ENCODE measurements at regions not wholly inside any gene's neighbourhood (a gene's known extent, or its start where the extent isn't known, plus 50 kb on each side); places are given as distances from the start of the nearest gene placed in this dataset.

DNA sequence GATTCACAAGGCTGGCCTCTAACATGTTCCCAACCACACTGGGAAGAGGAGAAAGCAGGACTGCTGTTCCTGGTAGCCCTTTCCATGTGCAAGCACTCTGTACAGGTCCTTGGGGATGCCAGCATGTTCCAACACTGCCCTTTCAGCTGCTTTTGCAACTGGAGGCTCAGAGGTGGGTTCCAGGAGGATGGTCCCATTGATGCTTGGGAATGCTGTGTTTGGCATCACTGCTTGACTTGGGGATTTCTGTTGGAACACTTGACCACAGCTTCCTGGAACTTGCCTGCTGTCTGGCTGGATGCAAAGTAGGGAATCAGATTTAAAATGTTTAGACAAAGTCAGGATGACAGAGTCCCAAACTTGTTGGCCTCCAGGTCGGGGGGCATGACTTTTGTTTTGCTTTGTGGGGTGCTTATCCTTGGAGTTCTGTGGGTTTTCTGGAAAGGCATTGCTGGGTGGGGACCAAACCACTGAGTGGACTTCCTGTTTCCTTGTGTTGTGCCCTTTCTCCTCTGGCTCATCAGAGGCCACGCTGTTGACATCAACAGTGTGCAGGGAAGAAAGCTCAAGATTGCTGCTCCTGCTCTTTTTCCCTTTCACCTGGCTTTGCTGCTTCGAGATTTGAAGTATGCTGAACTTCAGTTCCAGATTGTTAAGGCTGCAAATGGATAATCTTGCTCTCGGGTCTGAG is 148.5 kb upstream of the RPS23 start:
- TF ChIP-seq, protein P1, sequence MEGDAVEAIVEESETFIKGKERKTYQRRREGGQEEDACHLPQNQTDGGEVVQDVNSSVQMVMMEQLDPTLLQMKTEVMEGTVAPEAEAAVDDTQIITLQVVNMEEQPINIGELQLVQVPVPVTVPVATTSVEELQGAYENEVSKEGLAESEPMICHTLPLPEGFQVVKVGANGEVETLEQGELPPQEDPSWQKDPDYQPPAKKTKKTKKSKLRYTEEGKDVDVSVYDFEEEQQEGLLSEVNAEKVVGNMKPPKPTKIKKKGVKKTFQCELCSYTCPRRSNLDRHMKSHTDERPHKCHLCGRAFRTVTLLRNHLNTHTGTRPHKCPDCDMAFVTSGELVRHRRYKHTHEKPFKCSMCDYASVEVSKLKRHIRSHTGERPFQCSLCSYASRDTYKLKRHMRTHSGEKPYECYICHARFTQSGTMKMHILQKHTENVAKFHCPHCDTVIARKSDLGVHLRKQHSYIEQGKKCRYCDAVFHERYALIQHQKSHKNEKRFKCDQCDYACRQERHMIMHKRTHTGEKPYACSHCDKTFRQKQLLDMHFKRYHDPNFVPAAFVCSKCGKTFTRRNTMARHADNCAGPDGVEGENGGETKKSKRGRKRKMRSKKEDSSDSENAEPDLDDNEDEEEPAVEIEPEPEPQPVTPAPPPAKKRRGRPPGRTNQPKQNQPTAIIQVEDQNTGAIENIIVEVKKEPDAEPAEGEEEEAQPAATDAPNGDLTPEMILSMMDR (IDR thresholded peaks at IDR 0.05): no peak
- TF ChIP-seq POLR2A (IDR thresholded peaks at IDR 0.05): no peak
- TF ChIP-seq POLR2AphosphoS5 (IDR thresholded peaks at IDR 0.05): no peak
- TF ChIP-seq EP300 (IDR thresholded peaks at IDR 0.05; ENCODE audit: low read depth): no peak

All from transverse colon (tissue), 4 donors.